ENCODE measurements at regions not wholly inside any gene's neighbourhood (a gene's known extent, or its start where the extent isn't known, plus 50 kb on each side); places are given as distances from the start of the nearest gene placed in this dataset.

GRCh38 chr1:229993060-229993459, 74.0 kb upstream of the GALNT2 start:
- TF ChIP-seq MAX (IDR thresholded peaks at IDR 0.05) (no peak), EGR1 (IDR thresholded peaks at IDR 0.05) (no peak), TCF12 (IDR thresholded peaks at IDR 0.05; ENCODE audit: low read depth) (no peak), TAF1 (IDR thresholded peaks at IDR 0.05; ENCODE audit: low read depth) (no peak), EP300 (IDR thresholded peaks at IDR 0.05; ENCODE audit: borderline replicate concordance) (no peak), USF1 (IDR thresholded peaks at IDR 0.05) (no peak), ZBTB7A (IDR thresholded peaks at IDR 0.05; ENCODE audit: low read depth) (no peak), RAD21 (IDR thresholded peaks at IDR 0.05; ENCODE audit: low read depth) (no peak)
- TF ChIP-seq, protein P1, sequence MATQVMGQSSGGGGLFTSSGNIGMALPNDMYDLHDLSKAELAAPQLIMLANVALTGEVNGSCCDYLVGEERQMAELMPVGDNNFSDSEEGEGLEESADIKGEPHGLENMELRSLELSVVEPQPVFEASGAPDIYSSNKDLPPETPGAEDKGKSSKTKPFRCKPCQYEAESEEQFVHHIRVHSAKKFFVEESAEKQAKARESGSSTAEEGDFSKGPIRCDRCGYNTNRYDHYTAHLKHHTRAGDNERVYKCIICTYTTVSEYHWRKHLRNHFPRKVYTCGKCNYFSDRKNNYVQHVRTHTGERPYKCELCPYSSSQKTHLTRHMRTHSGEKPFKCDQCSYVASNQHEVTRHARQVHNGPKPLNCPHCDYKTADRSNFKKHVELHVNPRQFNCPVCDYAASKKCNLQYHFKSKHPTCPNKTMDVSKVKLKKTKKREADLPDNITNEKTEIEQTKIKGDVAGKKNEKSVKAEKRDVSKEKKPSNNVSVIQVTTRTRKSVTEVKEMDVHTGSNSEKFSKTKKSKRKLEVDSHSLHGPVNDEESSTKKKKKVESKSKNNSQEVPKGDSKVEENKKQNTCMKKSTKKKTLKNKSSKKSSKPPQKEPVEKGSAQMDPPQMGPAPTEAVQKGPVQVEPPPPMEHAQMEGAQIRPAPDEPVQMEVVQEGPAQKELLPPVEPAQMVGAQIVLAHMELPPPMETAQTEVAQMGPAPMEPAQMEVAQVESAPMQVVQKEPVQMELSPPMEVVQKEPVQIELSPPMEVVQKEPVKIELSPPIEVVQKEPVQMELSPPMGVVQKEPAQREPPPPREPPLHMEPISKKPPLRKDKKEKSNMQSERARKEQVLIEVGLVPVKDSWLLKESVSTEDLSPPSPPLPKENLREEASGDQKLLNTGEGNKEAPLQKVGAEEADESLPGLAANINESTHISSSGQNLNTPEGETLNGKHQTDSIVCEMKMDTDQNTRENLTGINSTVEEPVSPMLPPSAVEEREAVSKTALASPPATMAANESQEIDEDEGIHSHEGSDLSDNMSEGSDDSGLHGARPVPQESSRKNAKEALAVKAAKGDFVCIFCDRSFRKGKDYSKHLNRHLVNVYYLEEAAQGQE (IDR thresholded peaks at IDR 0.05; ENCODE audit: low read depth) = no peak
